SK-N-SH (cell line): ENCODE measurements at regions not wholly inside any gene's neighbourhood (a gene's known extent, or its start where the extent isn't known, plus 50 kb on each side); places are given as distances from the start of the nearest gene placed in this dataset.

ENCODE experiments used
- CTCF ChIA-PET: fragments of 300-600, 350-600 bp; formaldehyde crosslinking; extraction: SDS; loops from one replicate; lab custom pipeline; 2021; lab: Yijun Ruan, JAX
- POLR2A ChIA-PET: fragments of 350-600 bp; sonication (Branson Sonifier 250); formaldehyde crosslinking; extraction: SDS; loops from one replicate; lab custom pipeline; 2020; ENCODE audit warnings: antibody characterized with exemption, inconsistent platforms; lab: Yijun Ruan, JAX
- DNase-seq: peaks from one replicate; pipeline ENCODE4 v3.0.0; 2012
- H2AFZ ChIP-seq: fragments of 200-600 bp; sonication (generic); 2 replicates; pipeline ENCODE4 v1.8.1; 2016; ENCODE audit warnings: antibody characterized with exemption, mild to moderate bottlenecking, low read depth
- H3F3A ChIP-seq: fragments of 200-600 bp; sonication (generic); replicated peaks from 2 replicates; pipeline ENCODE3; 2016; ENCODE audit warnings: antibody characterized with exemption, mild to moderate bottlenecking; ENCODE audit not compliant: insufficient read depth
- H3K27ac ChIP-seq, 2 experiments: fragments of 200-500 bp in 1 of 2; fragments of 200-600 bp in 1 of 2; sonication (Bioruptor generic) in 1 of 2; sonication (generic), shearing (Covaris generic) in 1 of 2; 2 replicates each; pipeline versions ENCODE4 v1.5.1 to v1.6.1; 2014 to 2016; ENCODE audit warnings: low read depth in 2 of 2, inconsistent platforms in 1 of 2, low read length in 1 of 2, mild to moderate bottlenecking in 1 of 2, mixed read lengths in 1 of 2
- H3K27me3 ChIP-seq: fragments of 200-600 bp; sonication (generic), shearing (Covaris generic); 2 replicates; pipeline ENCODE4 v1.6.1; 2016; ENCODE audit warnings: mixed run types; ENCODE audit not compliant: insufficient read depth
- H3K36me3 ChIP-seq, 2 experiments: fragments of 200-500 bp in 1 of 2; fragments of 200-600 bp in 1 of 2; sonication (Bioruptor generic) in 1 of 2; sonication (generic) in 1 of 2; replicated peaks in 1 of 2; 2 replicates each; pipeline versions ENCODE3 to v1.5.1; 2014 to 2016; ENCODE audit warnings: low read length in 1 of 2, mild to moderate bottlenecking in 1 of 2; ENCODE audit not compliant: insufficient read depth in 2 of 2, control insufficient read depth in 1 of 2
- H3K4me1 ChIP-seq, 2 experiments: fragments of 200-500 bp in 1 of 2; fragments of 200-600 bp in 1 of 2; sonication (Bioruptor generic) in 1 of 2; sonication (generic), shearing (Covaris generic) in 1 of 2; 2 replicates each; pipeline versions ENCODE4 v1.5.1 to v1.6.1; 2014 to 2016; ENCODE audit warnings: low read depth in 1 of 2, low read length in 1 of 2, mixed run types in 1 of 2; ENCODE audit not compliant: insufficient read depth in 2 of 2, control insufficient read depth in 1 of 2
- H3K4me2 ChIP-seq: fragments of 200-600 bp; sonication (generic), shearing (Covaris generic); 2 replicates; pipeline ENCODE4 v1.6.1; 2017; ENCODE audit warnings: mixed run types
- H3K4me3 ChIP-seq, 2 experiments: fragments of 200-500 bp in 1 of 2; fragments of 200-600 bp in 1 of 2; sonication (Bioruptor generic) in 1 of 2; sonication (generic), shearing (Covaris generic) in 1 of 2; 2 replicates each; pipeline versions ENCODE4 v1.5.1 to v1.8.1; 2014 to 2016; ENCODE audit warnings: low read depth in 2 of 2, inconsistent platforms in 1 of 2, low read length in 1 of 2, mild to moderate bottlenecking in 1 of 2, mixed read lengths in 1 of 2, moderate library complexity in 1 of 2
- H3K79me2 ChIP-seq: fragments of 200-600 bp; sonication (generic); 2 replicates; pipeline ENCODE4 v1.8.1; 2017; ENCODE audit warnings: mild to moderate bottlenecking; ENCODE audit not compliant: insufficient read depth
- H3K9ac ChIP-seq: fragments of 200-600 bp; sonication (generic); 2 replicates; pipeline ENCODE4 v1.6.1; 2017; ENCODE audit warnings: mixed run types
- H3K9me2 ChIP-seq: fragments of 200-600 bp; sonication (generic); 2 replicates; pipeline ENCODE4 v1.6.1; 2017; ENCODE audit warnings: mixed run types
- H3K9me3 ChIP-seq: fragments of 200-600 bp; sonication (generic); 2 replicates; pipeline ENCODE4 v1.6.1; 2017; ENCODE audit warnings: mixed run types, mild to moderate bottlenecking, moderate library complexity
- H4K20me1 ChIP-seq: fragments of 200-600 bp; sonication (generic); 2 replicates; pipeline ENCODE4 v1.6.1; 2017; ENCODE audit warnings: mild to moderate bottlenecking, mixed run types; ENCODE audit not compliant: insufficient read depth
- CTCF ChIP-seq: fragments of 200-600 bp; sonication (generic); IDR thresholded peaks from 2 replicates; pipeline ENCODE4 v1.6.1; 2017; ENCODE audit warnings: antibody characterized with exemption, mild to moderate bottlenecking, moderate library complexity
- EP300 ChIP-seq, 2 experiments: IDR thresholded peaks; 2 replicates each; pipeline versions ENCODE4 v1.4.0 to v1.6.1; 2012; ENCODE audit warnings: borderline replicate concordance in 1 of 2, low read depth in 1 of 2, low read length in 1 of 2
- EZH2phosphoT487 ChIP-seq: fragments of 200-600 bp; sonication (generic); IDR thresholded peaks from 2 replicates; pipeline ENCODE4 v1.6.1; 2017; ENCODE audit warnings: low read depth, mixed run types, mild to moderate bottlenecking, antibody characterized with exemption, moderate library complexity, borderline replicate concordance
- FOSL2 ChIP-seq: IDR thresholded peaks from 2 replicates; pipeline ENCODE4 v1.4.0; 2012; ENCODE audit warnings: low read depth, mild to moderate bottlenecking, moderate library complexity, borderline replicate concordance
- FOXJ3 ChIP-seq: sonication (generic); formaldehyde crosslinking; IDR thresholded peaks from 2 replicates; pipeline ENCODE4 v1.5.1; 2020; ENCODE audit warnings: mild to moderate bottlenecking, missing genetic modification reagents
- FOXM1 ChIP-seq: IDR thresholded peaks from 2 replicates; pipeline ENCODE4 v1.4.0; 2012; ENCODE audit warnings: low read depth, mild to moderate bottlenecking
- MAX ChIP-seq: IDR thresholded peaks from 2 replicates; pipeline ENCODE4 v1.4.0; 2012; ENCODE audit warnings: low read depth
- MXI1 ChIP-seq: IDR thresholded peaks from 2 replicates; pipeline ENCODE4 v1.6.1; 2012; ENCODE audit warnings: mild to moderate bottlenecking, low read depth, low read length, improper control_type of control experiment
- NRF1 ChIP-seq: IDR thresholded peaks from 2 replicates; pipeline ENCODE4 v1.6.1; 2012; ENCODE audit warnings: low read depth, mild to moderate bottlenecking, low read length
- RAD21 ChIP-seq: IDR thresholded peaks from 2 replicates; pipeline ENCODE4 v1.6.1; 2012; ENCODE audit warnings: mild to moderate bottlenecking, low read length
- RCOR1 ChIP-seq: fragments of 150-350 bp; IDR thresholded peaks from 2 replicates; pipeline ENCODE4 v1.6.1; 2017; ENCODE audit warnings: antibody characterized with exemption, low read length
- RFX5 ChIP-seq: IDR thresholded peaks from 2 replicates; pipeline ENCODE4 v1.6.1; 2012; ENCODE audit warnings: mild to moderate bottlenecking, improper control_type of control experiment, low read length
- RXRA ChIP-seq: IDR thresholded peaks from 2 replicates; pipeline ENCODE4 v1.4.0; 2012; ENCODE audit warnings: low read depth, mild to moderate bottlenecking, borderline replicate concordance
- TCF12 ChIP-seq: IDR thresholded peaks from 2 replicates; pipeline ENCODE4 v1.4.0; 2012
- TEAD4 ChIP-seq: IDR thresholded peaks from 2 replicates; pipeline ENCODE4 v1.4.0; 2012; ENCODE audit warnings: mild to moderate bottlenecking, borderline replicate concordance; ENCODE audit not compliant: insufficient read depth
- WGBS: methylation state at CpG from one replicate; pipeline ENCODE4 v1.1.6; 2017; ENCODE audit warnings: low lambda C conversion rate; 5-methylcytosine and 5-hydroxymethylcytosine counted together
- TF ChIP-seq, protein P1 (sequence below): fragments of 150-350 bp; IDR thresholded peaks from 2 replicates; pipeline ENCODE4 v1.6.1; 2016; ENCODE audit warnings: mild to moderate bottlenecking, low read depth, low read length
- TF ChIP-seq, protein P2 (sequence below): IDR thresholded peaks from 2 replicates; pipeline ENCODE4 v1.6.1; 2012; ENCODE audit warnings: mild to moderate bottlenecking, low read depth, low read length, moderate library complexity

- WGBS = 59% methylated on average over 7 of the region's 7 CpGs
- H3K36me3 ChIP-seq = no peaks in the 10 kb centered on the region
- H3K79me2 ChIP-seq = no peaks in the 10 kb centered on the region
- TF ChIP-seq RAD21 (no peak), RCOR1 (no peak), RFX5 (no peak), TEAD4 (no peak), FOXJ3 (CRISPR knock-in tag) (no peak), FOSL2 (no peak), EP300 (IDR thresholded peaks at IDR 0.05; ENCODE audit: borderline replicate concordance in 1 of 2, low read depth in 1 of 2, low read length in 1 of 2) (no peak), TCF12 (no peak), CTCF (no peak), MXI1 (no peak), NRF1 (no peak), FOXM1 (no peak), MAX (no peak), RXRA (no peak), EZH2phosphoT487 (no peak)
- TF ChIP-seq, protein P1, sequence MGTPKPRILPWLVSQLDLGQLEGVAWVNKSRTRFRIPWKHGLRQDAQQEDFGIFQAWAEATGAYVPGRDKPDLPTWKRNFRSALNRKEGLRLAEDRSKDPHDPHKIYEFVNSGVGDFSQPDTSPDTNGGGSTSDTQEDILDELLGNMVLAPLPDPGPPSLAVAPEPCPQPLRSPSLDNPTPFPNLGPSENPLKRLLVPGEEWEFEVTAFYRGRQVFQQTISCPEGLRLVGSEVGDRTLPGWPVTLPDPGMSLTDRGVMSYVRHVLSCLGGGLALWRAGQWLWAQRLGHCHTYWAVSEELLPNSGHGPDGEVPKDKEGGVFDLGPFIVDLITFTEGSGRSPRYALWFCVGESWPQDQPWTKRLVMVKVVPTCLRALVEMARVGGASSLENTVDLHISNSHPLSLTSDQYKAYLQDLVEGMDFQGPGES = no peak
- TF ChIP-seq, protein P2, sequence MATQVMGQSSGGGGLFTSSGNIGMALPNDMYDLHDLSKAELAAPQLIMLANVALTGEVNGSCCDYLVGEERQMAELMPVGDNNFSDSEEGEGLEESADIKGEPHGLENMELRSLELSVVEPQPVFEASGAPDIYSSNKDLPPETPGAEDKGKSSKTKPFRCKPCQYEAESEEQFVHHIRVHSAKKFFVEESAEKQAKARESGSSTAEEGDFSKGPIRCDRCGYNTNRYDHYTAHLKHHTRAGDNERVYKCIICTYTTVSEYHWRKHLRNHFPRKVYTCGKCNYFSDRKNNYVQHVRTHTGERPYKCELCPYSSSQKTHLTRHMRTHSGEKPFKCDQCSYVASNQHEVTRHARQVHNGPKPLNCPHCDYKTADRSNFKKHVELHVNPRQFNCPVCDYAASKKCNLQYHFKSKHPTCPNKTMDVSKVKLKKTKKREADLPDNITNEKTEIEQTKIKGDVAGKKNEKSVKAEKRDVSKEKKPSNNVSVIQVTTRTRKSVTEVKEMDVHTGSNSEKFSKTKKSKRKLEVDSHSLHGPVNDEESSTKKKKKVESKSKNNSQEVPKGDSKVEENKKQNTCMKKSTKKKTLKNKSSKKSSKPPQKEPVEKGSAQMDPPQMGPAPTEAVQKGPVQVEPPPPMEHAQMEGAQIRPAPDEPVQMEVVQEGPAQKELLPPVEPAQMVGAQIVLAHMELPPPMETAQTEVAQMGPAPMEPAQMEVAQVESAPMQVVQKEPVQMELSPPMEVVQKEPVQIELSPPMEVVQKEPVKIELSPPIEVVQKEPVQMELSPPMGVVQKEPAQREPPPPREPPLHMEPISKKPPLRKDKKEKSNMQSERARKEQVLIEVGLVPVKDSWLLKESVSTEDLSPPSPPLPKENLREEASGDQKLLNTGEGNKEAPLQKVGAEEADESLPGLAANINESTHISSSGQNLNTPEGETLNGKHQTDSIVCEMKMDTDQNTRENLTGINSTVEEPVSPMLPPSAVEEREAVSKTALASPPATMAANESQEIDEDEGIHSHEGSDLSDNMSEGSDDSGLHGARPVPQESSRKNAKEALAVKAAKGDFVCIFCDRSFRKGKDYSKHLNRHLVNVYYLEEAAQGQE = no peak
- no peak overlapping the region for H3K27ac ChIP-seq
- H3K9me2 ChIP-seq = no peaks in the 10 kb centered on the region
- H3K9ac ChIP-seq = no peak overlapping the region
- peaks cover 9 to 12% of the 10 kb centered on the region in 2 experiments; a peak in 2 of 4 replicates for H3K4me1 ChIP-seq
- no peaks in the 10 kb centered on the region for H3K9me3 ChIP-seq
- POLR2A ChIA-PET = no interaction called here
- no peaks in the 10 kb centered on the region for H4K20me1 ChIP-seq
- CTCF ChIA-PET = interaction anchor here (0.8 to 1.6 kb wide), 2 partner anchors 329 to 567 kb away, joined by 3 to 9 read pairs; no protein-coding TSS in a partner anchor
- H3K27me3 ChIP-seq = no peaks in the 10 kb centered on the region
- no peaks in the 10 kb centered on the region for H3F3A ChIP-seq
- no peak for DNase-seq
- no peak overlapping the region for H3K4me2 ChIP-seq
- H3K4me3 ChIP-seq = no peak overlapping the region
- H2AFZ ChIP-seq = no peak overlapping the region
Measured at GRCh38 chr20:48054051-48054450, 268.8 kb upstream of the SULF2 start.
